GM23338 (cell line): ENCODE measurements at regions not wholly inside any gene's neighbourhood (a gene's known extent, or its start where the extent isn't known, plus 50 kb on each side); places are given as distances from the start of the nearest gene placed in this dataset.

Experiments
- ATAC-seq: fragments of 200-7000 bp; cut with Tn5 transposase; 3 replicates; pipeline ENCODE4 v1.9.1; 2020
- DNase-seq: peaks from one replicate; pipeline ENCODE4 v3.0.0-alpha.2; 2015; ENCODE audit warnings: low spot score
- H2AFZ ChIP-seq: fragments of 200-600 bp; sonication (generic); 2 replicates; pipeline ENCODE4 v1.8.0; 2016; ENCODE audit warnings: antibody characterized with exemption, mild to moderate bottlenecking, moderate library complexity
- H3F3A ChIP-seq: fragments of 200-600 bp; sonication (generic); replicated peaks from 2 replicates; pipeline ENCODE4 v1.8.0; 2017; ENCODE audit warnings: antibody characterized with exemption, mixed run types, low read depth
- H3K27ac ChIP-seq: fragments of 200-600 bp; sonication (generic); 2 replicates; pipeline ENCODE4 v1.6.1; 2016; ENCODE audit warnings: low read depth
- H3K27me3 ChIP-seq: fragments of 200-600 bp; sonication (generic); 2 replicates; pipeline ENCODE4 v1.8.0; 2016; ENCODE audit warnings: mild to moderate bottlenecking, mixed run types, moderate library complexity; ENCODE audit not compliant: insufficient read depth
- H3K36me3 ChIP-seq: fragments of 200-600 bp; sonication (generic); 2 replicates; pipeline ENCODE4 v1.8.0; 2016; ENCODE audit warnings: mild to moderate bottlenecking; ENCODE audit not compliant: insufficient read depth
- H3K4me1 ChIP-seq: fragments of 200-600 bp; sonication (generic); 2 replicates; pipeline ENCODE4 v1.8.0; 2016; ENCODE audit warnings: mild to moderate bottlenecking, moderate library complexity; ENCODE audit not compliant: insufficient read depth
- H3K4me2 ChIP-seq: fragments of 200-600 bp; sonication (generic); 2 replicates; pipeline ENCODE4 v1.7.1; 2017; ENCODE audit warnings: mixed run types
- H3K4me3 ChIP-seq: fragments of 200-600 bp; sonication (generic); 2 replicates; pipeline ENCODE4 v1.6.1; 2016; ENCODE audit warnings: mixed run types
- H3K79me2 ChIP-seq: fragments of 200-600 bp; sonication (generic); replicated peaks from 2 replicates; pipeline ENCODE4 v1.8.0; 2017; ENCODE audit warnings: mild to moderate bottlenecking; ENCODE audit not compliant: insufficient read depth
- H3K9me2 ChIP-seq: fragments of 200-600 bp; sonication (generic); 2 replicates; pipeline ENCODE4 v1.8.0; 2017; ENCODE audit not compliant: insufficient read depth
- H4K20me1 ChIP-seq: fragments of 200-600 bp; sonication (generic); replicated peaks from 2 replicates; pipeline ENCODE4 v1.8.0; 2017; ENCODE audit warnings: mild to moderate bottlenecking; ENCODE audit not compliant: insufficient read depth
- H3K27ac Mint-ChIP-seq: 2 replicates; pipeline ENCODE4 v1.8.0; 2020; ENCODE audit warnings: inconsistent platforms, mild to moderate bottlenecking, moderate library complexity, mixed read lengths
- H3K27me3 Mint-ChIP-seq: 3 replicates; pipeline ENCODE4 v1.8.0; 2022; ENCODE audit warnings: low read depth, mild to moderate bottlenecking, moderate library complexity, mixed read lengths, inconsistent platforms; ENCODE audit not compliant: insufficient read depth, poor library complexity
- H3K36me3 Mint-ChIP-seq: 3 replicates; pipeline ENCODE4 v1.8.0; 2021; ENCODE audit warnings: low read depth, mild to moderate bottlenecking, inconsistent platforms, moderate library complexity, mixed read lengths
- H3K4me1 Mint-ChIP-seq: 3 replicates; pipeline ENCODE4 v1.8.0; 2020; ENCODE audit warnings: mild to moderate bottlenecking, inconsistent platforms, mixed read lengths
- H3K4me3 Mint-ChIP-seq: 3 replicates; pipeline ENCODE4 v1.8.0; 2021; ENCODE audit warnings: moderate library complexity, mild to moderate bottlenecking, inconsistent platforms, mixed read lengths
- H3K9me3 Mint-ChIP-seq: 3 replicates; pipeline ENCODE4 v1.8.0; 2020; ENCODE audit warnings: moderate library complexity, mild to moderate bottlenecking, inconsistent platforms, mixed read lengths
- CREB1 ChIP-seq: fragments of 250-450 bp; sonication (Bioruptor Pico); IDR thresholded peaks from 2 replicates; pipeline ENCODE4 v1.5.0; 2020; ENCODE audit warnings: low read depth, mild to moderate bottlenecking, moderate library complexity
- ETS1 ChIP-seq: IDR thresholded peaks from 2 replicates; pipeline ENCODE4 v1.6.1; 2016; ENCODE audit warnings: antibody characterized with exemption
- EZH2 ChIP-seq: fragments of 200-600 bp; sonication (generic); IDR thresholded peaks from one replicate; pipeline ENCODE4 v1.8.0; 2017; ENCODE audit warnings: antibody characterized with exemption, mild to moderate bottlenecking, low read depth; ENCODE audit not compliant: unreplicated experiment
- EZH2phosphoT487 ChIP-seq: fragments of 200-600 bp; sonication (generic); IDR thresholded peaks from one replicate; pipeline ENCODE4 v1.8.1; 2018; ENCODE audit warnings: antibody characterized with exemption; ENCODE audit not compliant: unreplicated experiment
- NANOG ChIP-seq: IDR thresholded peaks from 2 replicates; pipeline ENCODE4 v1.6.1; 2016; ENCODE audit warnings: antibody characterized with exemption, borderline replicate concordance
- POLR2AphosphoS5 ChIP-seq: IDR thresholded peaks from 2 replicates; pipeline ENCODE4 v1.6.1; 2016; ENCODE audit warnings: antibody characterized with exemption, low read depth
- ZNF462 ChIP-seq: fragments of 250-450 bp; sonication (Bioruptor Pico); IDR thresholded peaks from 2 replicates; pipeline ENCODE4 v1.5.0; 2020; ENCODE audit warnings: mild to moderate bottlenecking, moderate library complexity
- TF ChIP-seq, protein P1 (sequence below): IDR thresholded peaks from one replicate; pipeline ENCODE4 v1.6.1; 2018; ENCODE audit warnings: antibody characterized with exemption; ENCODE audit not compliant: unreplicated experiment

- ATAC-seq (no peak), DNase-seq (no peak)
- H3F3A ChIP-seq = no peaks in the 10 kb centered on the region
These were observed 87.6 kb upstream of the LEP start for GRCh38 chr7:128153436-128153835.

More at GRCh38 chr7:128153436-128153835, 87.6 kb upstream of the LEP start:
- no peaks in the 10 kb centered on the region for H3K36me3 Mint-ChIP-seq
- no peak overlapping the region for H3K27ac ChIP-seq
- peaks cover 27% of the 10 kb centered on the region for H3K4me1 ChIP-seq
- H3K4me2 ChIP-seq = no peak overlapping the region; the same call in 1 of the 2 replicates
- no peaks in the 10 kb centered on the region for H3K9me2 ChIP-seq
- no peaks in the 10 kb centered on the region for H3K9me3 Mint-ChIP-seq
- H3K27ac Mint-ChIP-seq = no peak overlapping the region
- no peaks in the 10 kb centered on the region for H3K36me3 ChIP-seq
- peaks cover 13% of the 10 kb centered on the region; the same call in 1 of the 2 replicates for H3K27me3 ChIP-seq
- H3K4me3 ChIP-seq = no peak overlapping the region
- peaks cover 23% of the 10 kb centered on the region for H3K4me1 Mint-ChIP-seq
- H4K20me1 ChIP-seq = no peaks in the 10 kb centered on the region
- no peak overlapping the region for H3K4me3 Mint-ChIP-seq
- no peaks in the 10 kb centered on the region for H3K79me2 ChIP-seq
- TF ChIP-seq CREB1 (CRISPR knock-in tag) = no peak
- no peak for TF ChIP-seq ZNF462 (CRISPR knock-in tag)
- TF ChIP-seq NANOG = no peak
- TF ChIP-seq, protein P1, sequence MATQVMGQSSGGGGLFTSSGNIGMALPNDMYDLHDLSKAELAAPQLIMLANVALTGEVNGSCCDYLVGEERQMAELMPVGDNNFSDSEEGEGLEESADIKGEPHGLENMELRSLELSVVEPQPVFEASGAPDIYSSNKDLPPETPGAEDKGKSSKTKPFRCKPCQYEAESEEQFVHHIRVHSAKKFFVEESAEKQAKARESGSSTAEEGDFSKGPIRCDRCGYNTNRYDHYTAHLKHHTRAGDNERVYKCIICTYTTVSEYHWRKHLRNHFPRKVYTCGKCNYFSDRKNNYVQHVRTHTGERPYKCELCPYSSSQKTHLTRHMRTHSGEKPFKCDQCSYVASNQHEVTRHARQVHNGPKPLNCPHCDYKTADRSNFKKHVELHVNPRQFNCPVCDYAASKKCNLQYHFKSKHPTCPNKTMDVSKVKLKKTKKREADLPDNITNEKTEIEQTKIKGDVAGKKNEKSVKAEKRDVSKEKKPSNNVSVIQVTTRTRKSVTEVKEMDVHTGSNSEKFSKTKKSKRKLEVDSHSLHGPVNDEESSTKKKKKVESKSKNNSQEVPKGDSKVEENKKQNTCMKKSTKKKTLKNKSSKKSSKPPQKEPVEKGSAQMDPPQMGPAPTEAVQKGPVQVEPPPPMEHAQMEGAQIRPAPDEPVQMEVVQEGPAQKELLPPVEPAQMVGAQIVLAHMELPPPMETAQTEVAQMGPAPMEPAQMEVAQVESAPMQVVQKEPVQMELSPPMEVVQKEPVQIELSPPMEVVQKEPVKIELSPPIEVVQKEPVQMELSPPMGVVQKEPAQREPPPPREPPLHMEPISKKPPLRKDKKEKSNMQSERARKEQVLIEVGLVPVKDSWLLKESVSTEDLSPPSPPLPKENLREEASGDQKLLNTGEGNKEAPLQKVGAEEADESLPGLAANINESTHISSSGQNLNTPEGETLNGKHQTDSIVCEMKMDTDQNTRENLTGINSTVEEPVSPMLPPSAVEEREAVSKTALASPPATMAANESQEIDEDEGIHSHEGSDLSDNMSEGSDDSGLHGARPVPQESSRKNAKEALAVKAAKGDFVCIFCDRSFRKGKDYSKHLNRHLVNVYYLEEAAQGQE = no peak
- no peak for TF ChIP-seq POLR2AphosphoS5
- no peak for TF ChIP-seq EZH2
- no peak for TF ChIP-seq EZH2phosphoT487
- no peak for TF ChIP-seq ETS1
- peaks cover 10% of the 10 kb centered on the region for H3K27me3 Mint-ChIP-seq
- H2AFZ ChIP-seq = no peak overlapping the region
